ENCODE measurements at regions not wholly inside any gene's neighbourhood (a gene's known extent, or its start where the extent isn't known, plus 50 kb on each side); places are given as distances from the start of the nearest gene placed in this dataset.
A peak's percentile ranks its signal among the peaks of the same experiment; 100 is the strongest.
"Not testable (repeated sequence)": the region's sequence is repeated elsewhere in the genome, so short reads cannot be mapped to it uniquely, and the experiment has no call there.

- Histone ChIP-seq H3K27me3 (peaks cover 14% of the 10 kb centered on the region), H3K4me3 (no peak overlapping the region), H3K36me3 (no peaks in the 10 kb centered on the region), H3K4me1 (peaks cover 0 to 12% (median 4%) of the 10 kb centered on the region in 4 donors), H3K9me3 (no peaks in the 10 kb centered on the region), H3K27ac (no peak overlapping the region)
- intact Hi-C loops (cut with DNase I; ENCODE audit: low total_unique reads) (no loop called here), in situ Hi-C loops (cut with MboI; ENCODE audit: low pct_ligation_motif_present in 1 of 4, low pct_unique_long_range_greater_than_20kb in 1 of 4, low sequenced_read_pairs in 3 of 4) (no loop called here)
- TF ChIP-seq CTCF (IDR thresholded peaks at IDR 0.05) (no peak), POLR2AphosphoS5 (IDR thresholded peaks at IDR 0.05) (no peak), POLR2A (IDR thresholded peaks at IDR 0.05) (no peak), EP300 (IDR thresholded peaks at IDR 0.05; ENCODE audit: low read depth) (no peak)
- no peak for DNase-seq
- WGBS, 2 donors (ENCODE audit: low coverage in 1 of 2): 70 to 78% methylated on average over 4 of the region's 4 CpGs
Measured at GRCh38 chr18:10131081-10131459, 217.3 kb downstream of the VAPA start.

- DNase-seq: no peak
- WGBS, 2 donors (ENCODE audit: low coverage in 1 of 2): 10 to 11% methylated on average over 2 to 42 of the region's 48 CpGs
- H3K36me3 ChIP-seq: no peaks in the 10 kb centered on the region
- H3K4me1 ChIP-seq: peaks cover 0 to 12% (median 4%) of the 10 kb centered on the region in 4 donors
- in situ Hi-C loops (cut with MboI; ENCODE audit: low pct_ligation_motif_present in 1 of 4, low pct_unique_long_range_greater_than_20kb in 1 of 4, low sequenced_read_pairs in 3 of 4): no loop called here
- no peaks in the 10 kb centered on the region for H3K9me3 ChIP-seq
- intact Hi-C loops (cut with DNase I; ENCODE audit: low total_unique reads): no loop called here
- peaks cover 14% of the 10 kb centered on the region for H3K27me3 ChIP-seq
- no peak overlapping the region for H3K27ac ChIP-seq
- peak overlapping the region in 3 of 4 donors; percentile 1 to 35 (median 11) for H3K4me3 ChIP-seq
- TF ChIP-seq POLR2A (IDR thresholded peaks at IDR 0.05) (no peak), POLR2AphosphoS5 (IDR thresholded peaks at IDR 0.05) (no peak), EP300 (IDR thresholded peaks at IDR 0.05; ENCODE audit: low read depth) (no peak), CTCF (IDR thresholded peaks at IDR 0.05) (no peak)
Measured at GRCh38 chr18:10131460-10132395, 217.9 kb downstream of the VAPA start.

- WGBS, 2 donors (ENCODE audit: low coverage in 1 of 2): 83 to 100% methylated on average over 1 to 2 of the region's 2 CpGs
- H3K36me3 ChIP-seq: no peaks in the 10 kb centered on the region
- no peak for DNase-seq
- intact Hi-C loops (cut with DNase I; ENCODE audit: low total_unique reads) (no loop called here), in situ Hi-C loops (cut with MboI; ENCODE audit: low pct_ligation_motif_present in 1 of 4, low pct_unique_long_range_greater_than_20kb in 1 of 4, low sequenced_read_pairs in 3 of 4) (no loop called here)
- no peak overlapping the region for H3K4me3 ChIP-seq
- H3K9me3 ChIP-seq: no peaks in the 10 kb centered on the region
- peaks cover 0 to 12% (median 4%) of the 10 kb centered on the region in 4 donors for H3K4me1 ChIP-seq
- peaks cover 14% of the 10 kb centered on the region for H3K27me3 ChIP-seq
- H3K27ac ChIP-seq: no peak overlapping the region
- no peak for TF ChIP-seq POLR2A (IDR thresholded peaks at IDR 0.05)
- TF ChIP-seq CTCF (IDR thresholded peaks at IDR 0.05): no peak
- no peak for TF ChIP-seq POLR2AphosphoS5 (IDR thresholded peaks at IDR 0.05)
- no peak for TF ChIP-seq EP300 (IDR thresholded peaks at IDR 0.05; ENCODE audit: low read depth)
Measured at GRCh38 chr18:10133516-10133915, 219.7 kb downstream of the VAPA start.

GRCh38 chr18:10134204-10134603, 220.4 kb downstream of the VAPA start:
- Histone ChIP-seq H3K4me1 (peaks cover 0 to 12% (median 4%) of the 10 kb centered on the region in 4 donors), H3K9me3 (no peaks in the 10 kb centered on the region), H3K27me3 (peaks cover 14% of the 10 kb centered on the region), H3K36me3 (no peaks in the 10 kb centered on the region), H3K4me3 (no peak overlapping the region), H3K27ac (no peak overlapping the region)
- 93% methylated on average over 14 of the region's 14 CpGs; no CpG with 5 or more reads in 1 of the 2 donors for WGBS, 2 donors (ENCODE audit: low coverage in 1 of 2)
- intact Hi-C loops (cut with DNase I; ENCODE audit: low total_unique reads): no loop called here
- in situ Hi-C loops (cut with MboI; ENCODE audit: low pct_ligation_motif_present in 1 of 4, low pct_unique_long_range_greater_than_20kb in 1 of 4, low sequenced_read_pairs in 3 of 4): no loop called here
- DNase-seq: no peak
- no peak for TF ChIP-seq POLR2AphosphoS5 (IDR thresholded peaks at IDR 0.05)
- TF ChIP-seq CTCF (IDR thresholded peaks at IDR 0.05): no peak
- TF ChIP-seq POLR2A (IDR thresholded peaks at IDR 0.05): no peak
- no peak for TF ChIP-seq EP300 (IDR thresholded peaks at IDR 0.05; ENCODE audit: low read depth)

GRCh38 chr18:10134749-10135148, 220.9 kb downstream of the VAPA start:
- H3K4me3 ChIP-seq; H3K9me3 ChIP-seq; in situ Hi-C loops (cut with MboI; ENCODE audit: low pct_ligation_motif_present in 1 of 4, low pct_unique_long_range_greater_than_20kb in 1 of 4, low sequenced_read_pairs in 3 of 4); intact Hi-C loops (cut with DNase I; ENCODE audit: low total_unique reads); H3K36me3 ChIP-seq; H3K27ac ChIP-seq; DNase-seq: not testable (repeated sequence)
- WGBS, 2 donors (ENCODE audit: low coverage in 1 of 2): 90% methylated on average over 3 of the region's 3 CpGs; no CpG with 5 or more reads in 1 of the 2 donors
- peaks cover 0 to 12% (median 4%) of the 10 kb centered on the region in 4 donors for H3K4me1 ChIP-seq
- H3K27me3 ChIP-seq: peaks cover 14% of the 10 kb centered on the region
